ENCODE measurements at regions not wholly inside any gene's neighbourhood (a gene's known extent, or its start where the extent isn't known, plus 50 kb on each side); places are given as distances from the start of the nearest gene placed in this dataset.

DNA sequence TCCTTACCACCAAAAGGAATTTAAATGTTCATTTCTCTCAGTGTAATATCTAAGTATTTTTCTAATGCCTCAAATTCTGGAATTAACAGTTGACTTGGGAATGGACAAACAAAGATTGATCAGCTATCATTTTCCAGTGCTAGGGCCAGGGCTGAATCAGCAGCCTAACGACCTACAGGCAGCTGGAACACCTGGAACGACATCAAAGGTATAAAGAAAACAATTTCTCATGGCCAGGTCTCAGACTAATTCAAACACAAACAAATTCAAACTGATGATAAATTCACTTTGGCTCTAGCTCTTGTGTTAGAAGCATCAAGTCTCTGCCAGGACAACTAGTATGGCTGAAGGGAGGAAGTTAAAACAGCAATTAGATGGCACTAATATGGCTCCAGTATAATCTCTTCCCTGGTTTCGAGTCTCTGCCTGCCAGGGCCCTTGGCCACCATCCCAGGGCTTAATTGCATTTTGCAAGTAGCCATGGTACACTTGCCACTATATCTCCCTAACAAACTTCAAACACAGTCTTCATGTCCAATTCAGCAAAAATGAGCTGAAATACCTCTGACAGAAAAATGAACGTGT is 70.2 kb upstream of the FSHR start:
- DNase-seq (ENCODE audit: low read depth) (no peak), FAIRE-seq (no peak)
- Histone ChIP-seq H3K4me3 (ENCODE audit: low read depth, low read length) (no peak overlapping the region), H3K36me3 (ENCODE audit: control insufficient read depth, insufficient read depth, low read length) (no peaks in the 10 kb centered on the region), H3K27me3 (ENCODE audit: control insufficient read depth, insufficient read depth, low read length) (no peaks in the 10 kb centered on the region)
- TF ChIP-seq, protein P1, sequence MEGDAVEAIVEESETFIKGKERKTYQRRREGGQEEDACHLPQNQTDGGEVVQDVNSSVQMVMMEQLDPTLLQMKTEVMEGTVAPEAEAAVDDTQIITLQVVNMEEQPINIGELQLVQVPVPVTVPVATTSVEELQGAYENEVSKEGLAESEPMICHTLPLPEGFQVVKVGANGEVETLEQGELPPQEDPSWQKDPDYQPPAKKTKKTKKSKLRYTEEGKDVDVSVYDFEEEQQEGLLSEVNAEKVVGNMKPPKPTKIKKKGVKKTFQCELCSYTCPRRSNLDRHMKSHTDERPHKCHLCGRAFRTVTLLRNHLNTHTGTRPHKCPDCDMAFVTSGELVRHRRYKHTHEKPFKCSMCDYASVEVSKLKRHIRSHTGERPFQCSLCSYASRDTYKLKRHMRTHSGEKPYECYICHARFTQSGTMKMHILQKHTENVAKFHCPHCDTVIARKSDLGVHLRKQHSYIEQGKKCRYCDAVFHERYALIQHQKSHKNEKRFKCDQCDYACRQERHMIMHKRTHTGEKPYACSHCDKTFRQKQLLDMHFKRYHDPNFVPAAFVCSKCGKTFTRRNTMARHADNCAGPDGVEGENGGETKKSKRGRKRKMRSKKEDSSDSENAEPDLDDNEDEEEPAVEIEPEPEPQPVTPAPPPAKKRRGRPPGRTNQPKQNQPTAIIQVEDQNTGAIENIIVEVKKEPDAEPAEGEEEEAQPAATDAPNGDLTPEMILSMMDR (IDR thresholded peaks at IDR 0.05; ENCODE audit: insufficient read depth, low read length, severe bottlenecking), result no peak

DNA sequence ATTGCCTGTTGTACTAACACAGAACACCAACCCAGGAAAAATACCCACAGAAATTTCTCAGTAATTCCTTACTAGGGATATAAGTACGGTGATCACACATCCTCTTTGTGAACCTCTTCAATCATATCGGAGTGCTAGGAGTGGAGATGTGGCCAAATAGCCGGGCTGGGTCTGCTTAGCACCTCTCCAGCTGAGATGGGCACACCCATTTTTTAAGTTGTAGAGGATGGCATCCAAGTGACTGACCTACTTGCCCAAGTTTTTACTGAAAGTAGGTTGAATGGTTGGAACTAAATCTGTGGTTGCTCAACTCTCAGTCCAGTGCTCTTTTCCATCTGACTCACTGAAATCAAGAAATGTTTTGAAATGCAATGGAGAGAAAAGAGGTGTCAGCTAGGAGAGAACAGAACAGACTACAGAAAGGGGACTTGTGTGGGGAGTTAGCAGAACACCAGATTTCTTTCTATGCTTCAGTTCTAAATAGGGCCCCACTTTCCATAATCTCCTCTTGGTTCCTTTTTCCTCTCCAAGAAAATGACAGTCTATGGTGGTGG is 68.7 kb upstream of the FSHR start:
- FAIRE-seq, result no peak
- DNase-seq (ENCODE audit: low read depth), result no peak
- TF ChIP-seq, protein P1 (IDR thresholded peaks at IDR 0.05; ENCODE audit: insufficient read depth, low read length, severe bottlenecking), result no peak
- Histone ChIP-seq H3K4me3 (ENCODE audit: low read depth, low read length) (no peak overlapping the region), H3K36me3 (ENCODE audit: control insufficient read depth, insufficient read depth, low read length) (no peaks in the 10 kb centered on the region), H3K27me3 (ENCODE audit: control insufficient read depth, insufficient read depth, low read length) (no peaks in the 10 kb centered on the region)

DNA sequence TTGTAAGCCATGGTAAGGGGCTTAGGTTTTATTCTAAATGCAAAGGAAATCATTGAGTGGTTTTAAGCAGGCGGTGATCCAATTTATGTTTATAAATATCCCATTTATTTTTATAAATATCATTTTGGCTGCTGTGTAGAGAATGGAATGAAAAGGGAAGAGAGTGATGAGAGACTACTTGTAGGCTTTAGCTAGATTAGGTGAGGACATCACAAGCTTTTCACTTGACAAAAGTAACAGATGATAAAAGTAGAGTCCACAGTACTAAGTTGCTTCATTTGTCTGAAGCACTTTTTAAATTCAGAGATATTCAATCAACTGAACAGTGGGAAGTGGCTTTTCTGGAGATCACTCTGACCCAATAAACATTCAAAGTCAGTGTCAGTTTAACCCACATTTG is 65.4 kb upstream of the FSHR start:
- FAIRE-seq (no peak), DNase-seq (ENCODE audit: low read depth) (no peak)
- Histone ChIP-seq H3K36me3 (ENCODE audit: control insufficient read depth, insufficient read depth, low read length) (no peaks in the 10 kb centered on the region), H3K4me3 (ENCODE audit: low read depth, low read length) (no peak overlapping the region), H3K27me3 (ENCODE audit: control insufficient read depth, insufficient read depth, low read length) (no peaks in the 10 kb centered on the region)
- TF ChIP-seq, protein P1 (IDR thresholded peaks at IDR 0.05; ENCODE audit: insufficient read depth, low read length, severe bottlenecking), result no peak

GRCh38 chr2:49210191-49210590 is 55.9 kb upstream of the FSHR start:
- TF ChIP-seq, protein P1 (IDR thresholded peaks at IDR 0.05; ENCODE audit: insufficient read depth, low read length, severe bottlenecking), result no peak
- no peaks in the 10 kb centered on the region for H3K27me3 ChIP-seq (ENCODE audit: control insufficient read depth, insufficient read depth, low read length)
- no peak for DNase-seq (ENCODE audit: low read depth)
- no peak for FAIRE-seq
- no peak overlapping the region for H3K4me3 ChIP-seq (ENCODE audit: low read depth, low read length)
- H3K36me3 ChIP-seq (ENCODE audit: control insufficient read depth, insufficient read depth, low read length), result no peaks in the 10 kb centered on the region

- Histone ChIP-seq H3K27me3 (ENCODE audit: control insufficient read depth, insufficient read depth, low read length) (no peaks in the 10 kb centered on the region), H3K4me3 (ENCODE audit: low read depth, low read length) (no peak overlapping the region), H3K36me3 (ENCODE audit: control insufficient read depth, insufficient read depth, low read length) (no peaks in the 10 kb centered on the region)
- TF ChIP-seq, protein P1 (IDR thresholded peaks at IDR 0.05; ENCODE audit: insufficient read depth, low read length, severe bottlenecking), result no peak
- DNase-seq (ENCODE audit: low read depth) (no peak), FAIRE-seq (no peak)
Measured at GRCh38 chr2:49207204-49207603, 52.9 kb upstream of the FSHR start.

Measured in bronchial epithelial cell (primary cell).